ENCODE measurements at regions not wholly inside any gene's neighbourhood (a gene's known extent, or its start where the extent isn't known, plus 50 kb on each side); places are given as distances from the start of the nearest gene placed in this dataset.

DNA sequence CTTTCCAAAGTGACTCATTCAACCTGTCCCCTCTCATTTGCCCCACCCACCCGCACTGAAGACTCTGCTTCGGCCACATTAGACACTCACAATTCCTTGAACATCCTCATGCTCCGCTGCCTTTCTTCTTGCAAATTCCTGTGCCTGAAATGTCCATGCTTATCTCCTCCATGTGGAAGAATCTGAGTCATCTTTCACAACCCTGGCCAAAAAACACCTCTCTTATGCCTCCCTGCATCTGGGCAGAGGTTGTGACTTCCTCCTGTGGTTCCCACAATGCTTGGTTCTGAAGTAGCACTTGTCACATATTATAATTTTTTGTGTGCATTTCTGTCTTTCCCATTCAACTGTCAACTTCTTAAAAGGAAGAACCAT lies 238.6 kb downstream of the ENC1 start:
- intact Hi-C loops (cut with micrococcal nuclease): no loop called here
- POLR2A ChIA-PET: no interaction called here
- Histone ChIP-seq H3K36me3 (ENCODE audit: control insufficient read depth in 2 of 2, extremely low read depth in 1 of 2, insufficient read depth in 2 of 2, low read length in 2 of 2) (no peaks in the 10 kb centered on the region), H3K4me2 (ENCODE audit: insufficient read depth, low read length) (no peak overlapping the region), H3K27ac (ENCODE audit: insufficient read depth, low read depth, low read length) (no peak overlapping the region), H3K27me3 (ENCODE audit: control insufficient read depth in 2 of 2, insufficient read depth in 2 of 2, low read length in 2 of 2) (no peaks in the 10 kb centered on the region), H3K9ac (replicated peaks; ENCODE audit: extremely low read depth, insufficient read depth, low read length) (no peak overlapping the region), H3K79me2 (ENCODE audit: control insufficient read depth, insufficient read depth, low read length) (no peaks in the 10 kb centered on the region), H3K4me3 (replicated peaks in 1 of 3; ENCODE audit: insufficient read depth in 1 of 3, low read depth in 1 of 3, low read length in 3 of 3) (no peak overlapping the region), H4K20me1 (replicated peaks; ENCODE audit: control insufficient read depth, extremely low read depth, insufficient read depth, low read length) (no peaks in the 10 kb centered on the region), H2AFZ (ENCODE audit: low read depth, low read length) (no peak overlapping the region), H3K9me3 (replicated peaks; ENCODE audit: control insufficient read depth, insufficient read depth, low read length) (no peaks in the 10 kb centered on the region), H3K9me1 (replicated peaks; ENCODE audit: control insufficient read depth, extremely low read depth, insufficient read depth, low read length) (no peaks in the 10 kb centered on the region), H3K4me1 (ENCODE audit: control insufficient read depth, extremely low read depth, insufficient read depth, low read length) (no peaks in the 10 kb centered on the region)
- no peak for FAIRE-seq
- no peak for DNase-seq (ENCODE audit: low read depth, low spot score)
- no peak for TF ChIP-seq EZH2 (IDR thresholded peaks at IDR 0.05; ENCODE audit: borderline replicate concordance, low read depth, low read length, severe bottlenecking)
- TF ChIP-seq MYC (IDR thresholded peaks at IDR 0.05; ENCODE audit: low read depth, low read length): no peak
- TF ChIP-seq, protein P1, sequence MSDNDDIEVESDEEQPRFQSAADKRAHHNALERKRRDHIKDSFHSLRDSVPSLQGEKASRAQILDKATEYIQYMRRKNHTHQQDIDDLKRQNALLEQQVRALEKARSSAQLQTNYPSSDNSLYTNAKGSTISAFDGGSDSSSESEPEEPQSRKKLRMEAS (IDR thresholded peaks at IDR 0.05; ENCODE audit: insufficient read depth, insufficient read length): no peak
- TF ChIP-seq, protein P2, sequence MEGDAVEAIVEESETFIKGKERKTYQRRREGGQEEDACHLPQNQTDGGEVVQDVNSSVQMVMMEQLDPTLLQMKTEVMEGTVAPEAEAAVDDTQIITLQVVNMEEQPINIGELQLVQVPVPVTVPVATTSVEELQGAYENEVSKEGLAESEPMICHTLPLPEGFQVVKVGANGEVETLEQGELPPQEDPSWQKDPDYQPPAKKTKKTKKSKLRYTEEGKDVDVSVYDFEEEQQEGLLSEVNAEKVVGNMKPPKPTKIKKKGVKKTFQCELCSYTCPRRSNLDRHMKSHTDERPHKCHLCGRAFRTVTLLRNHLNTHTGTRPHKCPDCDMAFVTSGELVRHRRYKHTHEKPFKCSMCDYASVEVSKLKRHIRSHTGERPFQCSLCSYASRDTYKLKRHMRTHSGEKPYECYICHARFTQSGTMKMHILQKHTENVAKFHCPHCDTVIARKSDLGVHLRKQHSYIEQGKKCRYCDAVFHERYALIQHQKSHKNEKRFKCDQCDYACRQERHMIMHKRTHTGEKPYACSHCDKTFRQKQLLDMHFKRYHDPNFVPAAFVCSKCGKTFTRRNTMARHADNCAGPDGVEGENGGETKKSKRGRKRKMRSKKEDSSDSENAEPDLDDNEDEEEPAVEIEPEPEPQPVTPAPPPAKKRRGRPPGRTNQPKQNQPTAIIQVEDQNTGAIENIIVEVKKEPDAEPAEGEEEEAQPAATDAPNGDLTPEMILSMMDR (IDR thresholded peaks at IDR 0.05; ENCODE audit: extremely low read depth in 1 of 2, insufficient read depth in 1 of 2, low read depth in 1 of 2, low read length in 2 of 2): no peak
- no peak for TF ChIP-seq POLR2A (IDR thresholded peaks at IDR 0.05; ENCODE audit: low read depth, low read length)
- no peak for TF ChIP-seq POLR2AphosphoS5 (IDR thresholded peaks at IDR 0.05; ENCODE audit: insufficient read depth, low read depth, low read length)
- TF ChIP-seq GATA2 (IDR thresholded peaks at IDR 0.05; ENCODE audit: insufficient read depth, insufficient read length, low read depth, low read length): no peak
- TF ChIP-seq FOS (IDR thresholded peaks at IDR 0.05; ENCODE audit: borderline replicate concordance, insufficient read depth, low read length): no peak
- no peak for TF ChIP-seq JUN (IDR thresholded peaks at IDR 0.05; ENCODE audit: borderline replicate concordance, insufficient read depth, insufficient read length, low read depth)
- BruUV-seq (replicated peaks): no TSS peak
- CTCF ChIA-PET: interaction anchor here (1.5 kb wide), 1 partner anchor 14 kb away, joined by 4 read pairs; no protein-coding TSS in a partner anchor
- dilution Hi-C loops (cut with MboI; ENCODE audit: extremely low pct_ligation_motif_present, low sequenced_read_pairs): no loop called here

All from endothelial cell of umbilical vein (primary cell).